Activated CD8-positive, alpha-beta T cell treated with anti-CD3 and anti-CD28 coated beads, Interleukin-2, amount 10 ng/mL, durations not matched to agents 7 days and 5 days (primary cell): ENCODE measurements at regions not wholly inside any gene's neighbourhood (a gene's known extent, or its start where the extent isn't known, plus 50 kb on each side); places are given as distances from the start of the nearest gene placed in this dataset.

ENCODE experiments used
- ATAC-seq: fragments of 150-1000 bp; cut with Tn5 transposase; one replicate; pipeline ENCODE4 v1.10.0; 2021; ENCODE audit warnings: moderate library complexity
- CTCF ChIA-PET: fragments of 350-600 bp; sonication (Branson Sonifier 250); formaldehyde crosslinking; loops from one replicate; lab custom pipeline; 2021; ENCODE audit warnings: antibody characterized with exemption; lab: Charles Lee
- POLR2A ChIA-PET: fragments of 350-600 bp; sonication (Branson Sonifier 250); formaldehyde crosslinking; loops from one replicate; lab custom pipeline; 2021; ENCODE audit warnings: antibody characterized with exemption; lab: Charles Lee
- DNase-seq: peaks from one replicate; pipeline ENCODE4 v3.0.0-alpha.2; 2020
- H3K27ac Mint-ChIP-seq: one replicate; pipeline ENCODE4 v1.8.0; 2021; ENCODE audit warnings: mild to moderate bottlenecking, mixed read lengths
- H3K27me3 Mint-ChIP-seq: one replicate; pipeline ENCODE4 v1.8.0; 2021; ENCODE audit warnings: low read depth, mixed read lengths
- H3K36me3 Mint-ChIP-seq: one replicate; pipeline ENCODE4 v1.8.0; 2021; ENCODE audit warnings: low read depth, mixed read lengths
- H3K4me1 Mint-ChIP-seq: one replicate; pipeline ENCODE4 v1.8.0; 2021; ENCODE audit warnings: low read depth, mixed read lengths
- H3K4me3 Mint-ChIP-seq: one replicate; pipeline ENCODE4 v1.8.0; 2021; ENCODE audit warnings: mild to moderate bottlenecking, mixed read lengths
- H3K9me3 Mint-ChIP-seq: one replicate; pipeline ENCODE4 v1.8.0; 2022; ENCODE audit warnings: mixed read lengths; ENCODE audit not compliant: insufficient read depth

GRCh38 chr20:60116128-60116909 is 158.1 kb downstream of the CDH26 start:
- Mint-ChIP-seq H3K4me3 (no peak overlapping the region), H3K4me1 (peaks cover 7% of the 10 kb centered on the region), H3K27me3 (peaks cover 9% of the 10 kb centered on the region), H3K9me3 (no peaks in the 10 kb centered on the region), H3K36me3 (no peaks in the 10 kb centered on the region), H3K27ac (no peak overlapping the region)
- DNase-seq (no peak), ATAC-seq (no peak)
- CTCF ChIA-PET = interaction anchor here (1.2 kb wide), 1 partner anchor 59 kb away, joined by 3 read pairs; no protein-coding TSS in a partner anchor
- POLR2A ChIA-PET = no interaction called here

GRCh38 chr20:60117065-60117464 is 158.8 kb downstream of the CDH26 start:
- no peaks in the 10 kb centered on the region for H3K9me3 Mint-ChIP-seq
- H3K4me1 Mint-ChIP-seq = peaks cover 7% of the 10 kb centered on the region
- H3K27me3 Mint-ChIP-seq = peaks cover 9% of the 10 kb centered on the region
- H3K4me3 Mint-ChIP-seq = no peak overlapping the region
- ChIA-PET POLR2A (no interaction called here), CTCF (interaction anchor here (1.2 to 1.3 kb wide), 2 partner anchors 60 to 95 kb away, joined by 3 read pairs; no protein-coding TSS in a partner anchor)
- no peak for DNase-seq
- no peak for ATAC-seq
- no peak overlapping the region for H3K27ac Mint-ChIP-seq
- no peaks in the 10 kb centered on the region for H3K36me3 Mint-ChIP-seq

DNA sequence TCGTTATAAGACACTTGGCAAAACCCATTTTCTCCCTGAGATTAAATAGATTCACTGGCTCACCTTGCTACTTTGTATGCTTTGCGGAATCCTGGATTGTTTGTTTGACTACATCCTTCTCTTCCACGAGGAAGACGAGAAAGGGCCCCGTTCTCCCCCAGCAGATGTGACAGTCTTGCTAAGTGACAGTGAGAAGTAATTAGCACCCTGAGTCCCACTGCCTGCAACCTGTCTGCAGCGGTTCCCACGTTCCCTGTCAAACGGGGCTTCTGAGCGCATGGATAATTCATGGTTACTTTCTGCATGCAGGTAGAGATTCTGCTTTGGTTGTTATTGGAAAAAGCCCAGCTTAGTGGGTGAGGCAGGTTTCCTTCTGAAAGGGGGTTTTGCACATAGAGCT is 163.7 kb downstream of the CDH26 start:
- H3K36me3 Mint-ChIP-seq = no peaks in the 10 kb centered on the region
- peaks cover 6% of the 10 kb centered on the region for H3K4me1 Mint-ChIP-seq
- ChIA-PET CTCF (interaction anchor here (1.3 to 1.4 kb wide), 2 partner anchors 16 to 20 kb away, joined by 3 to 4 read pairs; no protein-coding TSS in a partner anchor), POLR2A (no interaction called here)
- H3K4me3 Mint-ChIP-seq = no peak overlapping the region
- H3K9me3 Mint-ChIP-seq = no peaks in the 10 kb centered on the region
- no peak for ATAC-seq
- H3K27ac Mint-ChIP-seq = no peak overlapping the region
- H3K27me3 Mint-ChIP-seq = peaks cover 18% of the 10 kb centered on the region
- no peak for DNase-seq

GRCh38 chr20:60122671-60123070 is 164.4 kb downstream of the CDH26 start:
- DNase-seq (no peak), ATAC-seq (no peak)
- Mint-ChIP-seq H3K4me1 (peaks cover 3% of the 10 kb centered on the region), H3K27ac (no peak overlapping the region), H3K27me3 (peaks cover 12% of the 10 kb centered on the region), H3K4me3 (no peak overlapping the region), H3K9me3 (no peaks in the 10 kb centered on the region), H3K36me3 (no peaks in the 10 kb centered on the region)
- ChIA-PET CTCF (interaction anchor here (1.3 kb wide), 1 partner anchor 20 kb away, joined by 3 read pairs; no protein-coding TSS in a partner anchor), POLR2A (no interaction called here)

- ATAC-seq (no peak), DNase-seq (no peak)
- H3K4me1 Mint-ChIP-seq = peaks cover 3% of the 10 kb centered on the region
- no peak overlapping the region for H3K4me3 Mint-ChIP-seq
- CTCF ChIA-PET = interaction anchor here (1.3 kb wide), 1 partner anchor 21 kb away, joined by 3 read pairs; no protein-coding TSS in a partner anchor
- peaks cover 9% of the 10 kb centered on the region for H3K27me3 Mint-ChIP-seq
- no peak overlapping the region for H3K27ac Mint-ChIP-seq
- no peaks in the 10 kb centered on the region for H3K9me3 Mint-ChIP-seq
- H3K36me3 Mint-ChIP-seq = no peaks in the 10 kb centered on the region
- POLR2A ChIA-PET = no interaction called here
Measured at GRCh38 chr20:60123096-60123495, 164.9 kb downstream of the CDH26 start.

DNA sequence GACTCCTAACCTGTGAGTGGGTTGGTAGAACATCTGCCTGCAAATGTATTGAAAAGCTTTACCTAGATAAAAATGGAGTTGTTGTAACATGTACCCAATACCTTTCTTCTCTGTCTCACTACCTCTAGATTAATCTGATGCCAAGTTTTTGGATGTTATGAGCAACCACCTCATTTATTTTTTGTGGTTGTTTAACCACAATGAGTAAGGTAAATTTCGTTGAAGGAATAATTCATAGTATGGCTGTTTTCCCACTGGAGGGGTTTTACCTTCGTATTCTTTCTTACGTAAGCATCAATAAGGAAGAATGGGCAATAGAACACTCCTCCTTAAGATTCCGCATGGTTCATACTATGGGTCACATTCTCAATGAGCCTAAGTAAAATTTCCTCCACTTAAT is 165.4 kb downstream of the CDH26 start:
- ChIA-PET CTCF (no interaction called here), POLR2A (no interaction called here)

GRCh38 chr20:60124776-60125381 is 166.7 kb downstream of the CDH26 start:
- no peak for ATAC-seq
- Mint-ChIP-seq H3K27ac (no peak overlapping the region), H3K9me3 (no peaks in the 10 kb centered on the region), H3K4me3 (no peak overlapping the region), H3K4me1 (peaks cover 3% of the 10 kb centered on the region), H3K27me3 (peaks cover 13% of the 10 kb centered on the region), H3K36me3 (no peaks in the 10 kb centered on the region)
- CTCF ChIA-PET = no interaction called here
- POLR2A ChIA-PET = no interaction called here
- DNase-seq = no peak

More for the DNA sequence above, 165.4 kb downstream of the CDH26 start:
- Mint-ChIP-seq H3K4me3 (no peak overlapping the region), H3K9me3 (no peaks in the 10 kb centered on the region), H3K27ac (no peak overlapping the region), H3K36me3 (no peaks in the 10 kb centered on the region), H3K4me1 (peaks cover 3% of the 10 kb centered on the region), H3K27me3 (peaks cover 11% of the 10 kb centered on the region)
- ATAC-seq (no peak), DNase-seq (no peak)

DNA sequence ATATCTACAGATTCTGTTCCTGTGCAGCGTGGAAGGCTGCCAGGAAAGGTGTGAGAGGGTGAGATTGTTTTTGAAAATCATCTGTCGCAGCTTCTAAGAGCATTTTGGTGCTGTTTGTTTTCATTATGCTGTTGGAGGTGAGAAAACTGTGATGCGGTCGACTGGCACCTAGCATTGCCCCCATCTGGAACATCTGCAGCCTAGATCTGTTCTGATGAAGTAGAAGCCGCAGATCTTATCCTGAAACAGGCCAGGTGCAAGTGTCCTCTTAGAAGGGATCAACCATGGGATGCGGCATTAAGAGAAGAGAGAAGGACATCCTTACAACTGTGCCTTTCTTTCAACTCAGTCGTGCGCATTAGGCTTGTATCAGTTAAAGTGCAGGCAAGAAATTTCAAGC is 167.3 kb downstream of the CDH26 start:
- DNase-seq = no peak
- no peaks in the 10 kb centered on the region for H3K9me3 Mint-ChIP-seq
- ChIA-PET CTCF (no interaction called here), POLR2A (no interaction called here)
- H3K36me3 Mint-ChIP-seq = no peaks in the 10 kb centered on the region
- peaks cover 3% of the 10 kb centered on the region for H3K4me1 Mint-ChIP-seq
- ATAC-seq = no peak
- H3K4me3 Mint-ChIP-seq = no peak overlapping the region
- no peak overlapping the region for H3K27ac Mint-ChIP-seq
- H3K27me3 Mint-ChIP-seq = peaks cover 13% of the 10 kb centered on the region

DNA sequence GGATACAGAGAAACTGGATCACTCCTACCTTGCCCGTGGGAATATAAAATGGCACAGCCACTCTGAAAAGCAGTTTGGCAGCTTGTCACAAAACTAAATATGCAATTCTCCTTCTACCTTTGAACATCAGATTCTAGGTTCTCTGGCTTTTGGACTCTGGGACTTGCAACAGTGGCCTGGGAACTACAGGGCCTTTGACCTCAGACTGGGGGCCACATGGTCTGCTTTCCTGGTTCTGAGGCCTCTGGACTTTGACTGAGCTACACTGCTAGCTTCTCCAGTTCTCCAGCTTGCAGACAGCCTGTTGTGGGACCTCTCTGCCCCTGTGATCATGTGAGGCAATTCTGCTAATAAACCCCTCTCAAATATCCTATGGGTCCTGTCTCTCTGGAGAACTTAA is 168.8 kb downstream of the CDH26 start:
- H3K36me3 Mint-ChIP-seq = no peaks in the 10 kb centered on the region
- CTCF ChIA-PET = no interaction called here
- no peaks in the 10 kb centered on the region for H3K9me3 Mint-ChIP-seq
- H3K27ac Mint-ChIP-seq = no peak overlapping the region
- peaks cover 17% of the 10 kb centered on the region for H3K27me3 Mint-ChIP-seq
- ATAC-seq = no peak
- peaks cover 3% of the 10 kb centered on the region for H3K4me1 Mint-ChIP-seq
- no peak overlapping the region for H3K4me3 Mint-ChIP-seq
- POLR2A ChIA-PET = no interaction called here
- no peak for DNase-seq

GRCh38 chr20:60131375-60131774 is 173.2 kb downstream of the CDH26 start:
- POLR2A ChIA-PET = no interaction called here
- CTCF ChIA-PET = no interaction called here
- no peak for DNase-seq
- H3K4me1 Mint-ChIP-seq = peaks cover 7% of the 10 kb centered on the region
- no peaks in the 10 kb centered on the region for H3K9me3 Mint-ChIP-seq
- peaks cover 9% of the 10 kb centered on the region for H3K27me3 Mint-ChIP-seq
- H3K27ac Mint-ChIP-seq = no peak overlapping the region
- H3K4me3 Mint-ChIP-seq = no peak overlapping the region
- no peak for ATAC-seq
- no peaks in the 10 kb centered on the region for H3K36me3 Mint-ChIP-seq

GRCh38 chr20:60132162-60132826 is 174.1 kb downstream of the CDH26 start:
- Mint-ChIP-seq H3K4me1 (peaks cover 15% of the 10 kb centered on the region), H3K9me3 (no peaks in the 10 kb centered on the region), H3K4me3 (no peak overlapping the region), H3K27me3 (peaks cover 9% of the 10 kb centered on the region), H3K27ac (no peak overlapping the region), H3K36me3 (no peaks in the 10 kb centered on the region)
- no peak for ATAC-seq
- CTCF ChIA-PET = no interaction called here
- DNase-seq = no peak
- POLR2A ChIA-PET = no interaction called here
